ENCODE measurements at regions not wholly inside any gene's neighbourhood (a gene's known extent, or its start where the extent isn't known, plus 50 kb on each side); places are given as distances from the start of the nearest gene placed in this dataset.

- CTCF ChIA-PET, result no interaction called here
Observed at GRCh38 chr2:6410313-6410712, 455.4 kb downstream of the CMPK2 start.

GRCh38 chr2:6412533-6413091 lies 453.1 kb downstream of the CMPK2 start:
- Mint-ChIP-seq H3K4me3 (no peak overlapping the region), H3K36me3 (ENCODE audit: low read depth) (no peaks in the 10 kb centered on the region), H3K27ac (no peak overlapping the region), H3K4me1 (no peaks in the 10 kb centered on the region), H3K9me3 (no peaks in the 10 kb centered on the region), H3K27me3 (no peaks in the 10 kb centered on the region)
- ChIA-PET CTCF (no interaction called here), POLR2A (no interaction called here)
- DNase-seq, result no peak

More at GRCh38 chr2:6410313-6410712, 455.4 kb downstream of the CMPK2 start:
- Mint-ChIP-seq H3K36me3 (ENCODE audit: low read depth) (no peaks in the 10 kb centered on the region), H3K9me3 (no peaks in the 10 kb centered on the region), H3K27ac (no peak overlapping the region), H3K4me3 (no peak overlapping the region), H3K4me1 (no peaks in the 10 kb centered on the region), H3K27me3 (no peaks in the 10 kb centered on the region)
- POLR2A ChIA-PET, result no interaction called here
- DNase-seq, result no peak

GRCh38 chr2:6417050-6417449 lies 448.7 kb downstream of the CMPK2 start:
- Mint-ChIP-seq H3K9me3 (no peaks in the 10 kb centered on the region), H3K4me3 (no peak overlapping the region), H3K27ac (no peak overlapping the region), H3K27me3 (no peaks in the 10 kb centered on the region), H3K4me1 (no peaks in the 10 kb centered on the region), H3K36me3 (ENCODE audit: low read depth) (no peaks in the 10 kb centered on the region)
- ChIA-PET POLR2A (no interaction called here), CTCF (no interaction called here)
- no peak for DNase-seq

GRCh38 chr2:6418291-6418690 lies 447.4 kb downstream of the CMPK2 start:
- Mint-ChIP-seq H3K27ac (no peak overlapping the region), H3K4me3 (no peak overlapping the region), H3K9me3 (no peaks in the 10 kb centered on the region), H3K36me3 (ENCODE audit: low read depth) (no peaks in the 10 kb centered on the region), H3K27me3 (no peaks in the 10 kb centered on the region), H3K4me1 (no peaks in the 10 kb centered on the region)
- ChIA-PET CTCF (no interaction called here), POLR2A (no interaction called here)
- DNase-seq, result no peak

GRCh38 chr2:6421138-6421730 lies 444.5 kb downstream of the CMPK2 start:
- Mint-ChIP-seq H3K4me3 (no peak overlapping the region), H3K36me3 (ENCODE audit: low read depth) (no peaks in the 10 kb centered on the region), H3K27me3 (no peaks in the 10 kb centered on the region), H3K27ac (no peak overlapping the region), H3K9me3 (no peaks in the 10 kb centered on the region), H3K4me1 (no peaks in the 10 kb centered on the region)
- POLR2A ChIA-PET, result no interaction called here
- CTCF ChIA-PET, result no interaction called here
- no peak for DNase-seq

DNA sequence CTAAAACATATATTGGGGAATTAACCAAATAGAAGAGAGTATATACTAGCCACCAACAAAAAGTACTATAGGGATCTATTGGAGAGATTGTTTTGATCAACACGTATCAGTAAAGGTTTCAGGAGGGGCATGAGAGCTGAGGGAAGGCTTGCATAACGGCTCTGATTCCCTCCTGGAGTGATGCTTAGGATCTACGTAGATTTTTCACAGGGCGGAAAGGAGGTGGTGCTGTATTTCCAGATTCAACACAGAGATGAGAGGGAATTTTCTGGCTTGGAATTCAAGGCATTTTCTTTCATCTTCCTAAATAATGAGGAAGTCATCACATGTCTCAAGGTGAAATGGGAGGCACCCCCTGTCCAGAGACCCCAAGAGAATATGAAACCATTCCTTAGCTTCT lies 443.8 kb downstream of the CMPK2 start:
- ChIA-PET CTCF (no interaction called here), POLR2A (no interaction called here)
- Mint-ChIP-seq H3K27ac (no peak overlapping the region), H3K36me3 (ENCODE audit: low read depth) (no peaks in the 10 kb centered on the region), H3K4me3 (no peak overlapping the region), H3K27me3 (no peaks in the 10 kb centered on the region), H3K4me1 (no peaks in the 10 kb centered on the region), H3K9me3 (no peaks in the 10 kb centered on the region)
- DNase-seq, result no peak

GRCh38 chr2:6423157-6423556 lies 442.6 kb downstream of the CMPK2 start:
- H3K36me3 Mint-ChIP-seq (ENCODE audit: low read depth), result no peaks in the 10 kb centered on the region
- H3K9me3 Mint-ChIP-seq, result no peaks in the 10 kb centered on the region
- H3K27me3 Mint-ChIP-seq, result no peaks in the 10 kb centered on the region
- DNase-seq, result no peak
- no peak overlapping the region for H3K27ac Mint-ChIP-seq
- CTCF ChIA-PET, result no interaction called here
- no peak overlapping the region for H3K4me3 Mint-ChIP-seq
- POLR2A ChIA-PET, result no interaction called here
- H3K4me1 Mint-ChIP-seq, result no peaks in the 10 kb centered on the region

DNA sequence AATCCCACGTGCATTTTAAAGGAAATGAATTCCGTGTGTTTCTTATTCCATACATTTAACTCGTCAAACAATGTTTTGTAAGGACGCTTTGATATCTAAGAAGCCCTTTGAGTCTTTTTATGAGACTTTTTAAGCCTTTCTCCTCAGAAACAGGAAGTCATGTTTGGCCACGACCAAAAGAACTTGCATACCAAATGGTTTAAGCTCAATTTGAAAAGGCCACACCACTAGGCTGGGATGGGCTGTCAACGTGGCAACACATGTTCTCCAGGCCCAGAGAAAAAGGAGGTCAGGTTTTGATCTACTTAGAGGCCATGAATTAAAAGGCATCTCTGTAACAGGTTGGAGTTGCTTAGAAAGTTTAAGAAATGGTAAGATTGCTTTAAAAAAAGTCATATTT lies 441.8 kb downstream of the CMPK2 start:
- ChIA-PET POLR2A (no interaction called here), CTCF (no interaction called here)
- H3K9me3 Mint-ChIP-seq, result no peaks in the 10 kb centered on the region
- H3K27me3 Mint-ChIP-seq, result no peaks in the 10 kb centered on the region
- H3K36me3 Mint-ChIP-seq (ENCODE audit: low read depth), result no peaks in the 10 kb centered on the region
- H3K4me1 Mint-ChIP-seq, result no peaks in the 10 kb centered on the region
- no peak overlapping the region for H3K4me3 Mint-ChIP-seq
- DNase-seq, result no peak
- no peak overlapping the region for H3K27ac Mint-ChIP-seq

GRCh38 chr2:6425032-6425431 lies 440.7 kb downstream of the CMPK2 start:
- no peaks in the 10 kb centered on the region for H3K4me1 Mint-ChIP-seq
- ChIA-PET POLR2A (no interaction called here), CTCF (no interaction called here)
- H3K36me3 Mint-ChIP-seq (ENCODE audit: low read depth), result no peaks in the 10 kb centered on the region
- H3K27me3 Mint-ChIP-seq, result no peaks in the 10 kb centered on the region
- H3K4me3 Mint-ChIP-seq, result no peak overlapping the region
- H3K27ac Mint-ChIP-seq, result no peak overlapping the region
- no peak for DNase-seq
- H3K9me3 Mint-ChIP-seq, result peaks cover 3% of the 10 kb centered on the region

- DNase-seq, result no peak
- H3K4me1 Mint-ChIP-seq, result no peaks in the 10 kb centered on the region
- H3K9me3 Mint-ChIP-seq, result peaks cover 4% of the 10 kb centered on the region
- no peak overlapping the region for H3K4me3 Mint-ChIP-seq
- no peaks in the 10 kb centered on the region for H3K27me3 Mint-ChIP-seq
- ChIA-PET CTCF (interaction anchor here (0.7 to 0.9 kb wide), 2 partner anchors 45 to 343 kb away, joined by 3 to 4 read pairs; no protein-coding TSS in a partner anchor), POLR2A (no interaction called here)
- no peak overlapping the region for H3K27ac Mint-ChIP-seq
- no peaks in the 10 kb centered on the region for H3K36me3 Mint-ChIP-seq (ENCODE audit: low read depth)
Observed at GRCh38 chr2:6429210-6429986, 436.3 kb downstream of the CMPK2 start.

GRCh38 chr2:6434438-6434837 lies 431.3 kb downstream of the CMPK2 start:
- Mint-ChIP-seq H3K27ac (no peak overlapping the region), H3K9me3 (peaks cover 4% of the 10 kb centered on the region), H3K27me3 (no peaks in the 10 kb centered on the region), H3K4me3 (no peak overlapping the region), H3K4me1 (no peaks in the 10 kb centered on the region), H3K36me3 (ENCODE audit: low read depth) (no peaks in the 10 kb centered on the region)
- ChIA-PET CTCF (interaction anchor here (0.6 kb wide), 1 partner anchor 1661 kb away, joined by 3 read pairs; no protein-coding TSS in a partner anchor), POLR2A (no interaction called here)
- no peak for DNase-seq

DNA sequence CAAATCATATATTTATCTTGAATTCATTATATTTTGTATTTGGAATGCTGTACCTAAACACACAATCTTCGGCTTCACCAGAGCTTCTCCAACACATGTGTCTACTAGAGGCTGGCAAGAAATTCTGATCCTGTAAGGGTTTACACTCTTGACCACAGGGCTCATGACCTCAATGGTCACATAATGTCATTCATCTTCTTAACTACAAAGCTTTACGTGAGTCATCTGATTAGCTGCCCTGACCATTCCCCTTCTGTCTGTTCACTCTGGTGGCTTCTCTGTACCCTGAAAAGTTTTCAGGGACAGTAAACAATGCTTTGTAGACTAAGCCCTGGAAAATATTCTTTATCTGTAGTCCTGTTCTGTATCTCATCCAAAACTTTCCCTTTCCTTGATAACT lies 423.9 kb downstream of the CMPK2 start:
- Mint-ChIP-seq H3K27ac (no peak overlapping the region), H3K4me1 (no peaks in the 10 kb centered on the region), H3K27me3 (no peaks in the 10 kb centered on the region), H3K36me3 (ENCODE audit: low read depth) (no peaks in the 10 kb centered on the region), H3K9me3 (no peaks in the 10 kb centered on the region), H3K4me3 (no peak overlapping the region)
- ChIA-PET CTCF (no interaction called here), POLR2A (no interaction called here)
- DNase-seq, result no peak

DNA sequence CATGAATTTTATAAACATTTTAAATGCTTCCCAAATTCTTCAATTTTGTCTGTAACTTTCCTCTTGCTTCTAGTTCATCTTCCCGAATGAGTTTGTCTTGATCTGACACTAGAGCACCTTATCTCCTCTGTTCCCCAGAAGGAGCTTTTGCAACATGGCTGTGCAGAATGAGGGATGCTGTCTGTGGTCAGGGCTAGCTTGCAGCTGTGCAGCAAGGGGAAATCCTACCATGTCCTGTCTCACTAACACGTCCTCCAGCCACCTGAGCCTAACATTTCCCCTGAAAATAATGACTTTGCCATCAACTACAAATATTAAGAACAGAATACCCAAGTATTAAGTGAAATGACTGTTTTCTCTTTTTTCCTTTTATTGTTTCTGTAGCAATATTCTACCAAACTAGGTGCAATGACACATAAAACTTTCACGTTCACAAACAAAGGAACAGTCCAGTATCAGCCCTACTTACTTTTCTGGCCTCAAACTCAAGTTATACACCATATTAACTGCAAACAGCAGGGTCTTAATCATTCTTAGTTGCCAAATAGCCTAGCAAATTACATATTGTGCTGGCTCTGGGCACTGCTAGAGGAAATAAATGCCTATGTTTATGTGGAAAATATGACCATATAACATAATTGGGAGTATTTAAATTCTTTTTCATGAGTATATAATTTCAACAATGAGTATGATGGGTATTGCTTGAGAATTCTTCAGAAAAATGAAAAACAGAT lies 423.3 kb downstream of the CMPK2 start:
- H3K9me3 Mint-ChIP-seq, result no peaks in the 10 kb centered on the region
- no peak for DNase-seq
- no peak overlapping the region for H3K27ac Mint-ChIP-seq
- ChIA-PET POLR2A (no interaction called here), CTCF (no interaction called here)
- H3K4me1 Mint-ChIP-seq, result no peaks in the 10 kb centered on the region
- H3K4me3 Mint-ChIP-seq, result no peak overlapping the region
- H3K27me3 Mint-ChIP-seq, result no peaks in the 10 kb centered on the region
- no peaks in the 10 kb centered on the region for H3K36me3 Mint-ChIP-seq (ENCODE audit: low read depth)
